GM12872 (cell line): ENCODE measurements at regions not wholly inside any gene's neighbourhood (a gene's known extent, or its start where the extent isn't known, plus 50 kb on each side); places are given as distances from the start of the nearest gene placed in this dataset.

ENCODE experiments used
- CTCF ChIP-seq: IDR thresholded peaks from 3 replicates; pipeline ENCODE4 v1.5.1; 2011; ENCODE audit warnings: low read depth, mild to moderate bottlenecking, low read length, moderate library complexity; ENCODE audit not compliant: insufficient read depth

- TF ChIP-seq CTCF, result no peak
These were observed 259.6 kb upstream of the RPS23 start for GRCh38 chr5:82537687-82538306.

DNA sequence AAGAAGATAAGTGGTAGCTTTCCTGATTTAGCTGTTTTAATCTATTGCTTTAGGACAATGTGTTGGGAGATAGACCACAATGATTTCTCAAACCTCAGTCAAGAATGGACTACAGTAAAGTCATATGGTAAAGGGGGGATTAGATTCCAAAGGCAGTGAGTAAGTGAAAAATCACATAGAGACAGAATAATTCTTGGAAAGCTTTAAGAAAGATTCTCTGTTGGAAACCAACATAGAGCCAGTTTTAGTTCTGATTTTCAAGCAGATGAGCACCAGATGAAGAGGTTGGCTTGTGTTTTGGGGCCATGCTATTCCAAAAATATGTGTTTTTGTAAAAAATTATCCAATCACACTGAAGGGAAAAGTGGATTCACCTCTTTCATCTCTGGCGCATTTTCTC lies 256.8 kb upstream of the RPS23 start:
- TF ChIP-seq CTCF, result no peak

- TF ChIP-seq CTCF, result no peak
These were observed 248.4 kb upstream of the RPS23 start for GRCh38 chr5:82526540-82526939.

DNA sequence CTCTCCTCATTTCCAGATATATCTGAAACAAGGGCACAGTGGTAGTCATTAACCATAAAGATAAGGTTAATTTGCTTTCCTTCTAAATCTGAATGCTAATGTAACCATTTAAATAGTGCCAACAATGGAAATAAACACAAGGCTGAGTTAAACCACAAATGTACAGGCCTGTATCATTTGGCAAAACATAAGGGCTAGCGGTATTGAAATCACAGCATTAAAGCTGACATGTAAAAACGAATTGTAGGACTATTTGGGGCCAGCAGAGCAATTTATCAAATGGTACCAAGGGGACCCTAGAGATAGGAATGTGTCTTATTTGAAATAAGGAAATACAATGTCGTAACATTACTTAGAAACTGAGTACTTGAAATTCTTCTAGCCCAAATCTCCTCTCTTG lies 247.5 kb upstream of the RPS23 start:
- no peak for TF ChIP-seq CTCF

- no peak for TF ChIP-seq CTCF
These were observed 245.5 kb upstream of the RPS23 start for GRCh38 chr5:82523633-82524032.

DNA sequence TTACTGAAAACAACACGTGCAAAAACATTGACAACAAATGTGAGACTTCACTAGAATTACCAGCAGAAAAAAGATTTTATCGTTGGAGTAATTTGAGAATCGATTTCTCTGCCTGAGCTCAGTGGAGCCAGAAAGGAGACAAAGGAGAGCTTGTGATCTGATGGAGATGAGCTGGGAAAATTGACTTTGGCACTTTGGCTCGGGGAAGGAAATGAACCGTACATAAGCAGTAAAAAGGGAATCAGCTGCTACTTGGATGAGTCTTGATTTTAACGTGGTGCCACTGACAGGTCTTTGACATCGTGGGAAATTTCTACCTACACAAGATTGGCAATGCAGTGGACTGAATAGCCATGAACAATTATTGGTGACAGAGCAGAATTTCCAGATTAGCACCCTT lies 244.7 kb upstream of the RPS23 start:
- TF ChIP-seq CTCF, result no peak

GRCh38 chr5:82521431-82522051 lies 243.4 kb upstream of the RPS23 start:
- no peak for TF ChIP-seq CTCF

DNA sequence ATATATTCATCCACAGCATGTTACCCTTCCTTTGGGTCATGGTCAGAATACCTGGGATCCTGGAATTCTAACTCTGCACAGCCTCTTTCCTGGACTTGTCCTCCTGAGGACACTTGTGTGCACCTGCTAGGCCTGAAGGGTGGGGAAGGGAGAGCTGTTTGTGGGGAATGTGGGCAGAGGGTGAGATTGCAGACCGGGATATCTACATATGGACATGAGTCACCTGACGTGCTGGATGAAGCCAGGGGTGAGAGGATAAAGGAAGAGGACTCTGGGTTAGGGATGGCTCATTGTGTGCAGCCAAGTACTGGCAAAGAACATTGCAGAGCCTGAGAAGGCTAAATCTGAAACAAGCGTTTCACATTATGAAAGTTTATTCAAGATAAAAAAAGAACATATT lies 241.4 kb upstream of the RPS23 start:
- no peak for TF ChIP-seq CTCF
